GM21717 (cell line): ENCODE measurements at regions not wholly inside any gene's neighbourhood (a gene's known extent, or its start where the extent isn't known, plus 50 kb on each side); places are given as distances from the start of the nearest gene placed in this dataset.
"Not testable (repeated sequence)": the region's sequence is repeated elsewhere in the genome, so short reads cannot be mapped to it uniquely, and the experiment has no call there.

Source experiments
- ATAC-seq: cut with Tn5 transposase; IDR thresholded peaks from one replicate; pipeline ENCODE4 v1.9.1; 2021; ENCODE audit warnings: mild to moderate bottlenecking, moderate library complexity; ENCODE audit not compliant: unreplicated experiment

- ATAC-seq, result no peak
Measured at GRCh38 chr2:765369-765768, 88.2 kb upstream of the TMEM18 start.

DNA sequence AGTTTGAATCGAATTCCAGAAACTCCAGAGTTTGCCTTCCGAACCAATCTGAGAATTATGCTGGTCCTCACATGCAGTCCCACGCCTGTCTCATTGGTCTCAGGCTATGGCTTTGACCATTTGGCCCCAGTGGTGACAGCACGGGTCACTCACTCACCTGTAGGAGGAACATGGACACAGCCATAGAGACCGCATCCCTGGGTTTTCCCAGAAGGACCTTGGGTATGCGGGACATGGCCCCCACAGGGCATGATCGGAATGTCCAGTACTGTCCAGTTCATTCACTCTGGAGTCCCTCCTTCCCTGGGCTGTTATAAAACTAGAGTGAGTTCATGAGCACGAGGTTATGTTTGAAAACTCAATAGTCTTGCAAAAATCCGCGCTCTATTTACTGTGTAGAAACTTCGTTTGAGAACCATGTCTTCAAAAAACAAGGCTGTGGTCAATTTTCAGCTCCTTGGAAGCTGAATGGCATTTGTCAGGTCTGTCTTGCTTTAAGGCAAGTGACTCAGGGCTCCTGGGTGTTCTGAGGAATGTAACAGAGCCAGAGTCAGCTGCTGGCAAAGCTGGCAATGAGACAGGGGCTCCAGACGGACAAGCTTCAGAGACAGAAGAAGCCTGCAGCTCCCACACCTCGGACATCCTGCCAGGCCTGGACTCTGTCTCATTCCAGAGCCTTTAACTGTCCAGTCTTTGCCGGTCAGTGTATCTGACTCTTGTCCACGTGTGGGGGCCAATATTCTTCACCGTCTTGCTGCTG lies 86.7 kb upstream of the TMEM18 start:
- ATAC-seq, result no peak

GRCh38 chr2:762646-763045 lies 85.4 kb upstream of the TMEM18 start:
- no peak for ATAC-seq

- no peak for ATAC-seq
Measured at GRCh38 chr2:761384-761783, 84.2 kb upstream of the TMEM18 start.

DNA sequence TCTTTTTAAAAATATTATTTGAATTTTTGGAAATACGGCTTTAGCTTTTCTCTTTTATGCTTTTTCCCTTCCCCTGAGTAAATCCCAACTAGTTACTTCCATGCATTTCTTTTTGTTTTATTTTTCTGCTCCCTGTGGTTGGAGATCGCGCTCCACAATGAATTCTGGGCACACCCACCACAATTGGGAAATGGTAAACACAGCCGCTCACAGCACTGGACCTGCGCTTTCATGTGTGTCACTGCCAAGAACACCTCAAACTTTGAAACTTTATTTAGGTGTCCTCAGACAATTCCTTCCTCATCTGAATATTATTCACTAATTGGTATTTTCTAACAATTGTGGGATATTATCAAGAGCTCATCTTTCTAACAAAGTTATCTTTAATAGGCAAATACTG lies 82.8 kb upstream of the TMEM18 start:
- ATAC-seq, result no peak

GRCh38 chr2:758073-758820 lies 81.0 kb upstream of the TMEM18 start:
- ATAC-seq, result no peak

DNA sequence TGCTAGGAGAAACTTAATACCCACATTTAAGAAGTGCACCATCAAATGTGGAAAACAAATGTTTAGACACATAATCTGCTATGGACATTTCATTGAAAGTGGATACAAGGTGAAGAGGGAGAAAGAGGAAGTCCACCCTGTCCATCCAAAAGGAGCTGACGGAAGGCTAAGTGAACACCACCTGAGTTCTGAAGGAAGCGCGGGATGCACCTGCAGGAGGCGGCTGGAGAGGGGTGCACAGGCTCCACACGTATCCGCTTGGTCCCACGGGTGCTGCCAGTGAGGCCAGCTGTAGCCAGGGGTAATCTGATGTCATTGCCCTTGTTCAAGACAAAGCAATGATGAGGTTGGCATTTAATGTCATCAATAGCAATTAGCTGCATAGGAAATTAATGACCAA lies 75.9 kb upstream of the TMEM18 start:
- ATAC-seq, result no peak

DNA sequence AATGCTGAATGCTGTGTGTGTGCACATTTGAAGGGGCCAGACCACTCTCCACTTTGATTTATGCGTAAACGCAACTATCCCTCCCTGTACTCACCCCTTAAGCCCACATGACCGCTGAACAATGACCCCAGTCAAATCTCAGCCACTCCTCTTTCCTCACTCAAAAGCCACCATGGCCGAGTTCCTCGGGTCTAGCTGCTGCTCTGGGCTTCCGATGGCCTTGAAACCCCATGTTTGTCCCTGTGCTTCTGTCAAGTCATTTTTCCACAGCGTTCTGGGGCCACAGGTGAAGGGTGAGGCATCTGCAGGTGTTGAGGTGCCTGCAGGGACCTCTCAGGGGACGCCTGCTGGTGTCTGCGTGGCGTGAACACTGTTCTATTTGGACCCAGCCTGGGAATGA lies 74.3 kb upstream of the TMEM18 start:
- no peak for ATAC-seq

GRCh38 chr2:750628-751027 lies 73.4 kb upstream of the TMEM18 start:
- no peak for ATAC-seq

DNA sequence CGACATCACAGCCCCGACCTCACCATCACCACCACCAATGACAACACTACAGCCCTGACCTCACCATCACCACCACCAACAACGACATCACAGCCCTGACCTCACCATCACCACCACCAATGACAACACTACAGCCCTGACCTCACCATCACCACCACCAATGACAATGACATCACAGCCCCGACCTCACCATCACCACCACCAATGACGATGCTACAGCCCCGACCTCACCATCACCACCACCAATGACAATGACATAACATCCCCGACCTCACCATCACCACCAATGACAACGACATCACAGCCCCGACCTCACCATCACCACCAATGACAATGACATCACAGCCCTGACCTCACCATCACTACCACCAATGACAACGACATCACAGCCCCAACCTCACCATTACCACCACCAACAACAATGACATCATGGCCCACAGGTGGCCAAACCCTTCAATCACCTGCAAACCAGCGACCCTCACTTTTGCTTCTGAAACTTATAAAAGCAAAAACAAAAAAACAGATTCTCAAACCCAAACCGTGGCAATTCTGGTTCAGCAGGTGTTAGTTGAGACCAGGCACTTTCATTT lies 70.7 kb upstream of the TMEM18 start:
- ATAC-seq, result no peak

GRCh38 chr2:746697-747096 lies 69.5 kb upstream of the TMEM18 start:
- no peak for ATAC-seq

- no peak for ATAC-seq
Measured at GRCh38 chr2:744088-744487, 66.9 kb upstream of the TMEM18 start.

DNA sequence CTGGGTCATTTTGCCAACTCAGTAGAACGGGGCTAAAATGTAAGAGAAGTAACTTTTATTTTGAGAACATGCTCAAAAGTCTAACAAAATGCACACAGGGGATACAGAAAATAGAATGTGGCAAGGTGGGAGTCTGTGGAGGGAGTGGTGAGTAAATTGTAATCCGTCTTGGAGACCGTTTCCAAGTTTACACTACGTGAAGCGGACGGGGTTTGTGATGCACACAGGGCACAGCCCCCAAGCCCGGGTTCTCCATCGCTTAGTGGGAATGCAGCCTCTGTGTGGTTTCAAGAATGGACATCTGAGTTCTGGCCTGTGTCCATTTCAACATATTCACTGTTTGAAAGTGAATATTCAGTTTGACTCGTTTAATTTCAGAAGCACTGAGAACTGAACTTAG lies 65.0 kb upstream of the TMEM18 start:
- ATAC-seq, result no peak

- ATAC-seq, result no peak
Measured at GRCh38 chr2:741195-741496, 63.9 kb upstream of the TMEM18 start.

- ATAC-seq, result not testable (repeated sequence)
Measured at GRCh38 chr2:740322-741194, 63.4 kb upstream of the TMEM18 start.

DNA sequence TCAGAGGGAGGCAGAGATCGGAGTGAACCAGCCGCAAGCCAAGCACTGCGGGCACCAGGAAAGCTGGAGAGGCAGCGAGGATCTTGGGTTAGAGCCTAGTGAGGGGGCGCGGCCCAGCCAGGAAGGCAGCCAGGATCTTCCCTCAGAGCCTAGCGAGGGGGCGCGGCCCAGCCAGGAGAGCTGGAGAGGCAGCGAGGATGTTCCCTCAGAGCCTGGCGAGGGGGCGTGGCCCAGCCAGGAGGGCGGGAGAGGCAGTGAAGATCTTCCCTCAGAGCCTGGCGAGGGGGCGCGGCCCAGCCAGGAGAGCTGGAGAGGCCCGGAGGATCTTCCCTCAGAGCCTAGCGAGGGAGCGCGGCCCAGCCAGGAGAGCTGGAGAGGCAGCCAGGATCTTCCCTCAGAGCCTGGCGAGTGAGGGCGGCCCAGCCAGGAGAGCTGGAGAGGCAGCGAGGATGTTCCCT lies 62.7 kb upstream of the TMEM18 start:
- not testable (repeated sequence) for ATAC-seq

DNA sequence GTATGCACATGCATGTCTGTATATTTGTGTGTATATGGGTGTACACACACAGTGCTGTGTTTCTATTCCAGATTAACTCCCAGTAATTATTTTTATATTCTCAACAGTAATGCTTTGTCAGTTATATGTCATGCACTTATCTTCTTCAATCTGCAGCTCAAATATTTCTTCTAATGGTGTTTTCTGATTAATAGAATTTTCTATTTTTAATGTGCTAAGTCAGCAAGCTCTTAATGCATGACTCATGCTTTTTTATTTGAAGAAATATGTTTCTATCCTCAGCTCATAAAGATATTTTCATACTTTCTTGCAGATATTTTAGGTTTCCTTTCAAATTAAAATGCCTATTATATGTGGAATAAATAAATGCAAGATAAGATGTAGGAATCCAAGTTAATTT lies 59.7 kb upstream of the TMEM18 start:
- ATAC-seq, result no peak

DNA sequence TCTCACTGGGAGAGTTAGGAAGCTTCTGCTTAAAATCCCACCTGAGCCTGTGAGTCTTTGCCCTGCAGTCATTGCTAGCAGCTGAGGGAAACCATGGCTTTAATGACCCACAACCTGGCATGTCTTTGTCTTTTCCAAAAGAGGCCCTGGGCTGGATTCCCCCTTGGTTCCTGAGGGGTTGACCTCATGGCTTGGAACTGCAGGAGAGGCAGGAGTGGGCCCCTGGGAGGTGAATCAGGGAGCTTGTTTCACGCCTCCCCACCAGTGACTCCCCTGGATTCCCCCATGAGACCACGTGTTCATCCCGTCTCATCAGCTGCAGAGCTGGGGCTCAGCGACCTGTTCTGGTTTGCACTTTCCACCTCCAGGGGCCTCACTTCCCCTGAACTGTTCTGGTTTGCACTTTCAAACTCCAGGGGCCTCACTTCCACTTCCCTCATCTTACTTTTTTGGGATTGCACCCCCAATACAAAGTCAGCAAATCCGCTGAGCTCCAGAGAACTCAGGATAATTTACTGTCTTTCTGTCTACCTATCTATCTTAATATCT lies 58.5 kb upstream of the TMEM18 start:
- peak; percentile 76 for ATAC-seq

DNA sequence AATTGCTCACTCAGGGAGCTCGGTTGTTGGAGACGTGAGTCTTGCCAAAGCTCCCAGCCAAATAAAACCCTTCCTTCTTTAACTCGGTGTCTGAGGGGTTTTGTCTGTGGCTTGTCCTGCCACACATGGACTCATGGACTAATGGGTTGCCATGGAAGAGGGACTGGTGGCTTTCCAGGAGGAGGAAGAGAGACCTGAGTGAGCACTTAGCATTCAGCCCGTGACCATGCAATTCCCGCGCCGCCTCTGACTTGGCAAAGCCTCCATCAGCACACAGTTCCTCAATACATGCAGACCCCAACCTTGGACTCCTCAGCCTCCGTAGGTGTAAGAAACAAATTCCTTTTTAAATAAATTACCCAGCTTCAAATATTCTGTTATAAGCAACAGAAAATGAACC lies 57.3 kb upstream of the TMEM18 start:
- ATAC-seq, result no peak

DNA sequence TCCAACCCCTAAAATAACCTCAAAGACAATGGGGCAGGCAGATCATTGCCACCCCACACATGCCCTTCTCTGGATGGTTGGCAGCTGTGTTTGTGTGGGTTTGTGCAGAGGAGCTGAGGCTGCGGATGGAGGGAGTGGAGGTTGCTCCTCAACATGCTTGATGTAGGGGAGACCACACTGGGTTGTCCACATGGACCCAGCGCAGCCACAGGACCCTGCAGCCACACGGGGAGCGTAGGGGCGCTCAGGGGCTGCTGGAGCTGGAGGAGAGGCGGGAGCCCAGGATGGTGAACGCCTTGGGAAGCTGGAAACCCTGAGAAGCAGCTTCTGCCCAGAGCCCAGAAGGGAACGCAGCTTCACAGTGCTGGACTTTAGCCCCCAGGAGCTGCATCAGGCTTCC lies 56.3 kb upstream of the TMEM18 start:
- ATAC-seq, result no peak

GRCh38 chr2:733001-733400 lies 55.8 kb upstream of the TMEM18 start:
- no peak for ATAC-seq
